GM12878 (cell line): ENCODE measurements at regions not wholly inside any gene's neighbourhood (a gene's known extent, or its start where the extent isn't known, plus 50 kb on each side); places are given as distances from the start of the nearest gene placed in this dataset.

Experiments used
- ATAC-seq: fragments of 200-7000 bp; cut with Tn5 transposase; 3 replicates; pipeline ENCODE4 v1.9.1; 2020; ENCODE audit warnings: mild to moderate bottlenecking, moderate library complexity
- BruUV-seq: library from RNA; stranded (reverse); fragments of 400-500 nt; replicated peaks from 2 replicates; lab custom pipeline; 2021; lab: Mats Ljungman, UMichigan
- CTCF ChIA-PET: fragments of 300-600 bp; sonication (Branson Sonifier 250); formaldehyde crosslinking; extraction: SDS; loops from one replicate; lab custom pipeline; 2021; ENCODE audit warnings: inconsistent platforms; lab: Yijun Ruan, JAX
- POLR2A ChIA-PET: fragments of 350-600 bp; formaldehyde crosslinking; extraction: SDS; loops from one replicate; lab custom pipeline; 2021; ENCODE audit warnings: inconsistent platforms; lab: Charles Lee
- RAD21 ChIA-PET: fragments of 300-600 bp; sonication (Branson Sonifier 250); formaldehyde crosslinking; loops from one replicate; lab custom pipeline; 2023; ENCODE audit warnings: antibody characterized with exemption; ENCODE audit not compliant: unreplicated experiment; lab: Charles Lee
- SMC1A ChIA-PET: fragments of 300-600 bp; sonication (Branson Sonifier 250); formaldehyde crosslinking; loops from one replicate; lab custom pipeline; 2023; ENCODE audit not compliant: unreplicated experiment, uncharacterized antibody; lab: Charles Lee
- DNase-seq: peaks from one replicate; pipeline ENCODE4 v3.0.0-alpha.2; 2011; ENCODE audit warnings: low read depth, low spot score
- FAIRE-seq: peaks from 3 replicates; lab custom pipeline; 2011; peaks lifted over from hg19 to GRCh38; lab: Jason Lieb, UNC
- H2AFZ ChIP-seq: 2 replicates; pipeline ENCODE4 v1.6.0; 2011; ENCODE audit warnings: low read depth, low read length, control low read depth; ENCODE audit not compliant: control insufficient read depth
- H3K27ac ChIP-seq: 2 replicates; pipeline ENCODE4 v1.5.1; 2011; ENCODE audit warnings: control low read depth; ENCODE audit not compliant: control insufficient read depth, insufficient read depth
- H3K27me3 ChIP-seq, 2 experiments: replicated peaks in 1 of 2; 2 replicates each; pipeline versions ENCODE4 v1.6.0 to v1.6.1; 2011; ENCODE audit warnings: low read length in 1 of 2; ENCODE audit not compliant: control insufficient read depth in 2 of 2, insufficient read depth in 2 of 2
- H3K36me3 ChIP-seq, 2 experiments: 2 replicates each; pipeline ENCODE4 v1.5.1; 2011; ENCODE audit warnings: low read length in 1 of 2; ENCODE audit not compliant: control insufficient read depth in 2 of 2, insufficient read depth in 2 of 2
- H3K4me1 ChIP-seq: 2 replicates; pipeline ENCODE4 v1.6.1; 2011; ENCODE audit warnings: mild to moderate bottlenecking, low read length, moderate library complexity, mixed read lengths; ENCODE audit not compliant: control insufficient read depth, insufficient read depth
- H3K4me2 ChIP-seq: 2 replicates; pipeline ENCODE4 v1.6.0; 2011; ENCODE audit warnings: control low read depth; ENCODE audit not compliant: control insufficient read depth, insufficient read depth
- H3K4me3 ChIP-seq: fragments of 200-600 bp; sonication (generic); 2 replicates; pipeline ENCODE4 v1.5.1; 2016
- H3K79me2 ChIP-seq: 2 replicates; pipeline ENCODE4 v1.6.0; 2011; ENCODE audit warnings: low read length; ENCODE audit not compliant: control insufficient read depth, insufficient read depth
- H3K9ac ChIP-seq: 2 replicates; pipeline ENCODE4 v1.8.0; 2011; ENCODE audit warnings: low read length, control low read depth, mixed read lengths; ENCODE audit not compliant: control insufficient read depth, insufficient read depth
- H3K9me3 ChIP-seq: replicated peaks from 3 replicates; pipeline ENCODE4 v1.5.1; 2011; ENCODE audit warnings: mild to moderate bottlenecking, low read length; ENCODE audit not compliant: control insufficient read depth, insufficient read depth
- H4K20me1 ChIP-seq: 2 replicates; pipeline ENCODE4 v1.6.0; 2011; ENCODE audit not compliant: control insufficient read depth, insufficient read depth
- BHLHE40 ChIP-seq, 2 experiments: fragments of 450-650 bp in 1 of 2; IDR thresholded peaks; 2 replicates each; pipeline ENCODE4 v1.6.1; 2011 to 2017; ENCODE audit warnings: low read depth in 2 of 2, borderline replicate concordance in 1 of 2, improper control_type of control experiment in 1 of 2, low read length in 1 of 2, mild to moderate bottlenecking in 1 of 2
- EZH2 ChIP-seq: IDR thresholded peaks from 2 replicates; pipeline ENCODE4 v1.6.1; 2012; ENCODE audit warnings: low read depth, mild to moderate bottlenecking, control low read depth, inconsistent platforms, low read length, borderline replicate concordance; ENCODE audit not compliant: control insufficient read depth
- IKZF2 ChIP-seq, 2 experiments: fragments of 450-650 bp; IDR thresholded peaks; 2 replicates each; pipeline ENCODE4 v1.6.1; 2017; ENCODE audit warnings: mild to moderate bottlenecking in 2 of 2, moderate library complexity in 2 of 2
- JUND ChIP-seq: IDR thresholded peaks from 2 replicates; pipeline ENCODE4 v1.6.1; 2012; ENCODE audit warnings: low read depth, mild to moderate bottlenecking, low read length, improper control_type of control experiment, moderate library complexity
- KDM1A ChIP-seq: fragments of 200-600 bp; sonication (generic); IDR thresholded peaks from 2 replicates; pipeline ENCODE4 v1.6.1; 2016; ENCODE audit warnings: borderline replicate concordance
- NFIC ChIP-seq: IDR thresholded peaks from 2 replicates; pipeline ENCODE4 v1.6.1; 2012; ENCODE audit warnings: low read depth, mild to moderate bottlenecking, inconsistent platforms, low read length, moderate library complexity
- PAX8 ChIP-seq: fragments of 450-650 bp; IDR thresholded peaks from 2 replicates; pipeline ENCODE4 v1.6.1; 2017; ENCODE audit warnings: mild to moderate bottlenecking, moderate library complexity
- POLR2AphosphoS5 ChIP-seq: IDR thresholded peaks from 2 replicates; pipeline ENCODE4 v1.6.1; 2011; ENCODE audit warnings: mild to moderate bottlenecking, low read length, inconsistent platforms
- SMAD1 ChIP-seq: fragments of 450-650 bp; IDR thresholded peaks from 2 replicates; pipeline ENCODE4 v1.6.1; 2018; ENCODE audit warnings: mild to moderate bottlenecking, low read depth; ENCODE audit not compliant: partially characterized antibody
- ZZZ3 ChIP-seq: IDR thresholded peaks from 2 replicates; pipeline ENCODE4 v1.6.1; 2011; ENCODE audit warnings: low read depth; ENCODE audit not compliant: control insufficient read depth, insufficient read length
- WGBS: methylation state at CpG from one replicate; pipeline ENCODE4 v1.1.6; 2016; ENCODE audit warnings: low lambda C conversion rate; ENCODE audit not compliant: insufficient replicate concordance, insufficient coverage; ENCODE audit errors: missing lambda C conversion rate; 5-methylcytosine and 5-hydroxymethylcytosine counted together
- in situ Hi-C: fragments of 300-500 bp; cut with MboI; formaldehyde crosslinking; loops from 9 replicates; pipeline ENCODE4 v1.14.3; 2018; ENCODE audit warnings: mixed read lengths
- intact Hi-C: fragments of 100-400 bp; cut with micrococcal nuclease; formaldehyde crosslinking; loops from one replicate; pipeline ENCODE4 v1.14.2; 2022; ENCODE audit not compliant: unreplicated experiment
- TF ChIP-seq, protein P1 (sequence below): IDR thresholded peaks from 2 replicates; pipeline ENCODE4 v1.6.1; 2012; ENCODE audit warnings: low read depth, low read length, improper control_type of control experiment
- TF ChIP-seq, protein P2 (sequence below): IDR thresholded peaks from 2 replicates; pipeline ENCODE4 v1.6.1; 2012; ENCODE audit warnings: low read depth, low read length, improper control_type of control experiment
- TF ChIP-seq, protein P3 (sequence below), 3 experiments: IDR thresholded peaks in 2 of 3; conservative IDR thresholded peaks in 1 of 3; 2 replicates each; pipeline ENCODE4 v1.5.1; 2011; ENCODE audit warnings: low read depth in 3 of 3, low read length in 3 of 3, mild to moderate bottlenecking in 3 of 3, control low read depth in 2 of 3, moderate library complexity in 2 of 3, inconsistent platforms in 1 of 3, mixed read lengths in 1 of 3; ENCODE audit not compliant: control insufficient read depth in 2 of 3, insufficient read depth in 1 of 3; ENCODE audit errors: extremely low read depth in 1 of 3
- TF ChIP-seq, protein P4 (sequence below): IDR thresholded peaks from 2 replicates; pipeline ENCODE4 v1.6.1; 2012; ENCODE audit warnings: low read length, inconsistent platforms

DNA sequence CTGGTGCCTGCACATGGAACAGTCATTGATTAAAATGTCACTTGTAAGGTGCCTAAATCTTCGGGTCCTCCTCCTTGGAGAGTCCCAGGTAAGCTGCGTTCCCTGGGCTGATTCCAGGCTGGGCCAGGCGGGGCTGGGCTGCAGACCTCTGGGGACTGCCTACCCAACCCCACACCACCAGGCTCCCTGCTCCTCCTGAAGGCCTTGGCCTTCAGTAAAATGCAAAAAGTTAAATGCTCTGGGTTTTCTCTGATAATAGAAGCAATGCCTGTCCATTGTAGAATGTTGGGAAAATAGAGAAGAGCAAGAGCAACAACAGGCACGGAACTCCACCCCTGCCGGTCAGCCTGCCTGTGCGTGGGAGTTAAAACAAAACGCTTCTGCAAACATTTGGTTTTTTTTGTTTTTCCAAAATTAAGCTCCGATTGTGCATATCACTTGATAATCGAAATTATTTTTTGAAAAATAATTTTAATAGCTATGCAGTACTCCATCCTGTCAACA lies 363.9 kb downstream of the SEC14L1 start (continued):
- TF ChIP-seq, protein P1, sequence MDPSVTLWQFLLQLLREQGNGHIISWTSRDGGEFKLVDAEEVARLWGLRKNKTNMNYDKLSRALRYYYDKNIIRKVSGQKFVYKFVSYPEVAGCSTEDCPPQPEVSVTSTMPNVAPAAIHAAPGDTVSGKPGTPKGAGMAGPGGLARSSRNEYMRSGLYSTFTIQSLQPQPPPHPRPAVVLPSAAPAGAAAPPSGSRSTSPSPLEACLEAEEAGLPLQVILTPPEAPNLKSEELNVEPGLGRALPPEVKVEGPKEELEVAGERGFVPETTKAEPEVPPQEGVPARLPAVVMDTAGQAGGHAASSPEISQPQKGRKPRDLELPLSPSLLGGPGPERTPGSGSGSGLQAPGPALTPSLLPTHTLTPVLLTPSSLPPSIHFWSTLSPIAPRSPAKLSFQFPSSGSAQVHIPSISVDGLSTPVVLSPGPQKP, result no peak
- TF ChIP-seq SMAD1, result no peak

DNA sequence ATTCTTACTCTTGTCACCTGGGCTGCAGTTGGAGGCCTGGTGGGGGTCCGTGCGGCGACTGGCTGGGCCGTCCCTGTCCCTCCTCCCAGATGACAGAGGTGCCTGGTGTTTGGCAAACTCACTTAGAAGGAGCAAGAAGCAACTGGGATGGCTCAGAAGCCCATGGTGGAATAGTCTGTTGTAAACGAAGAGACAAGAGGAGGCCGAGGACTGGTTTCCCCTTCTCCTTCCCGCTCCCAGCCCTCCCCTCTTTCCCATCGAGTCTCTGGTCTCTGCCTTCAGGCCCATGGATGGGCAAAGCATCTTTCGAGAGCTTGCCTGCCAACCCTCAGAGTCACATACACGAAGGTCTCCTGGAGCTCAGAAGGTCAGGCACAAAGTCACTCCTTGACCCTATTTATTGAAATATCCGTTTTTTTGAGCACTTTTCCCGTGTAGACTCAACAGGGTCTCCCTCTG lies 364.4 kb downstream of the SEC14L1 start:
- no peaks in the 10 kb centered on the region; the same call in 2 of the 3 replicates for H3K9me3 ChIP-seq
- H3K27ac ChIP-seq, result no peak overlapping the region
- H3K4me3 ChIP-seq, result no peak overlapping the region
- BruUV-seq, result no TSS peak
- no peaks in the 10 kb centered on the region for H3K79me2 ChIP-seq
- no peak overlapping the region for H3K9ac ChIP-seq
- no peak for FAIRE-seq
- in situ Hi-C loops, result no loop called here
- RAD21 ChIA-PET, result no interaction called here
- SMC1A ChIA-PET, result no interaction called here
- CTCF ChIA-PET, result interaction anchor here (0.9 kb wide), 2 partner anchors 38 to 75 kb away, joined by 3 read pairs; no protein-coding TSS in a partner anchor
- no peak for ATAC-seq
- intact Hi-C loops, result no loop called here
- DNase-seq, result no peak
- POLR2A ChIA-PET, result no interaction called here
- no peaks in the 10 kb centered on the region; a peak in 2 of 4 replicates for H3K36me3 ChIP-seq
- H2AFZ ChIP-seq, result no peak overlapping the region
- WGBS, result 72% methylated on average over 12 of the region's 12 CpGs
- no peaks in the 10 kb centered on the region for H4K20me1 ChIP-seq
- no peaks in the 10 kb centered on the region for H3K27me3 ChIP-seq
- no peak overlapping the region for H3K4me2 ChIP-seq
- H3K4me1 ChIP-seq, result no peaks in the 10 kb centered on the region
- no peak for TF ChIP-seq NFIC
- no peak for TF ChIP-seq ZZZ3
- no peak for TF ChIP-seq POLR2AphosphoS5
- TF ChIP-seq, protein P2, sequence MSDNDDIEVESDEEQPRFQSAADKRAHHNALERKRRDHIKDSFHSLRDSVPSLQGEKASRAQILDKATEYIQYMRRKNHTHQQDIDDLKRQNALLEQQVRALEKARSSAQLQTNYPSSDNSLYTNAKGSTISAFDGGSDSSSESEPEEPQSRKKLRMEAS, result no peak
- TF ChIP-seq, protein P3, sequence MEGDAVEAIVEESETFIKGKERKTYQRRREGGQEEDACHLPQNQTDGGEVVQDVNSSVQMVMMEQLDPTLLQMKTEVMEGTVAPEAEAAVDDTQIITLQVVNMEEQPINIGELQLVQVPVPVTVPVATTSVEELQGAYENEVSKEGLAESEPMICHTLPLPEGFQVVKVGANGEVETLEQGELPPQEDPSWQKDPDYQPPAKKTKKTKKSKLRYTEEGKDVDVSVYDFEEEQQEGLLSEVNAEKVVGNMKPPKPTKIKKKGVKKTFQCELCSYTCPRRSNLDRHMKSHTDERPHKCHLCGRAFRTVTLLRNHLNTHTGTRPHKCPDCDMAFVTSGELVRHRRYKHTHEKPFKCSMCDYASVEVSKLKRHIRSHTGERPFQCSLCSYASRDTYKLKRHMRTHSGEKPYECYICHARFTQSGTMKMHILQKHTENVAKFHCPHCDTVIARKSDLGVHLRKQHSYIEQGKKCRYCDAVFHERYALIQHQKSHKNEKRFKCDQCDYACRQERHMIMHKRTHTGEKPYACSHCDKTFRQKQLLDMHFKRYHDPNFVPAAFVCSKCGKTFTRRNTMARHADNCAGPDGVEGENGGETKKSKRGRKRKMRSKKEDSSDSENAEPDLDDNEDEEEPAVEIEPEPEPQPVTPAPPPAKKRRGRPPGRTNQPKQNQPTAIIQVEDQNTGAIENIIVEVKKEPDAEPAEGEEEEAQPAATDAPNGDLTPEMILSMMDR (IDR thresholded peaks at IDR 0.05 in 2 of 3, conservative IDR thresholded peaks at IDR 0.05 in 1 of 3; ENCODE audit: control insufficient read depth in 2 of 3, extremely low read depth in 1 of 3, insufficient read depth in 1 of 3, low read depth in 3 of 3, low read length in 3 of 3), result no peak
- TF ChIP-seq EZH2, result no peak
- no peak for TF ChIP-seq BHLHE40 (IDR thresholded peaks at IDR 0.05; ENCODE audit: borderline replicate concordance in 1 of 2, low read depth in 2 of 2, low read length in 1 of 2)
- TF ChIP-seq PAX8, result no peak
- TF ChIP-seq, protein P4, sequence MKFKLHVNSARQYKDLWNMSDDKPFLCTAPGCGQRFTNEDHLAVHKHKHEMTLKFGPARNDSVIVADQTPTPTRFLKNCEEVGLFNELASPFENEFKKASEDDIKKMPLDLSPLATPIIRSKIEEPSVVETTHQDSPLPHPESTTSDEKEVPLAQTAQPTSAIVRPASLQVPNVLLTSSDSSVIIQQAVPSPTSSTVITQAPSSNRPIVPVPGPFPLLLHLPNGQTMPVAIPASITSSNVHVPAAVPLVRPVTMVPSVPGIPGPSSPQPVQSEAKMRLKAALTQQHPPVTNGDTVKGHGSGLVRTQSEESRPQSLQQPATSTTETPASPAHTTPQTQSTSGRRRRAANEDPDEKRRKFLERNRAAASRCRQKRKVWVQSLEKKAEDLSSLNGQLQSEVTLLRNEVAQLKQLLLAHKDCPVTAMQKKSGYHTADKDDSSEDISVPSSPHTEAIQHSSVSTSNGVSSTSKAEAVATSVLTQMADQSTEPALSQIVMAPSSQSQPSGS, result no peak
- TF ChIP-seq KDM1A, result no peak
- TF ChIP-seq JUND, result no peak
- TF ChIP-seq IKZF2 (IDR thresholded peaks at IDR 0.05), result no peak
